Erythroblast (primary cell): ENCODE measurements at regions not wholly inside any gene's neighbourhood (a gene's known extent, or its start where the extent isn't known, plus 50 kb on each side); places are given as distances from the start of the nearest gene placed in this dataset.
A peak's percentile ranks its signal among the peaks of the same experiment; 100 is the strongest.
"Not testable (repeated sequence)": the region's sequence is repeated elsewhere in the genome, so short reads cannot be mapped to it uniquely, and the experiment has no call there.

Experiments used
- DNase-seq, 2 experiments: peaks; one replicate each; lab custom pipeline; 2025; lab: John Stamatoyannopoulos, UW
- GATA1 ChIP-seq: IDR thresholded peaks from 2 replicates; pipeline ENCODE4 v1.6.1; 2011; ENCODE audit warnings: low read depth, mild to moderate bottlenecking, control low read depth, low read length, moderate library complexity
- POLR2A ChIP-seq: IDR thresholded peaks from 2 replicates; pipeline ENCODE4 v1.6.1; 2011; ENCODE audit warnings: mild to moderate bottlenecking, low read length

GRCh38 chr20:29313481-29313880 lies 1944.0 kb upstream of the DEFB115 start:
- TF ChIP-seq POLR2A (no peak), GATA1 (no peak)
- DNase-seq = no peak

- DNase-seq = no peak
- TF ChIP-seq GATA1 (no peak), POLR2A (no peak)
Observed at GRCh38 chr20:29314294-29314693, 1943.2 kb upstream of the DEFB115 start.

GRCh38 chr20:29318871-29319461 lies 1938.5 kb upstream of the DEFB115 start:
- no peak for DNase-seq
- no peak for TF ChIP-seq GATA1
- no peak for TF ChIP-seq POLR2A

- TF ChIP-seq GATA1 (no peak), POLR2A (no peak)
- DNase-seq = no peak
Observed at GRCh38 chr20:29319725-29320124, 1937.7 kb upstream of the DEFB115 start.

- not testable (repeated sequence) for DNase-seq
Observed at GRCh38 chr20:29320216-29320949, 1937.1 kb upstream of the DEFB115 start.

- DNase-seq = not testable (repeated sequence)
Observed at GRCh38 chr20:29323631-29324515, 1933.6 kb upstream of the DEFB115 start.

- DNase-seq = not testable (repeated sequence)
Observed at GRCh38 chr20:29324516-29325303, 1932.8 kb upstream of the DEFB115 start.

- TF ChIP-seq GATA1 = no peak
- TF ChIP-seq POLR2A = no peak
Observed at GRCh38 chr20:29325304-29325640, 1932.2 kb upstream of the DEFB115 start.

GRCh38 chr20:29325781-29326180 lies 1931.7 kb upstream of the DEFB115 start:
- DNase-seq = not testable (repeated sequence)

More at GRCh38 chr20:29325304-29325640, 1932.2 kb upstream of the DEFB115 start:
- DNase-seq = no peak

- TF ChIP-seq POLR2A (no peak), GATA1 (no peak)
- DNase-seq = no peak
Observed at GRCh38 chr20:29326376-29327070, 1930.9 kb upstream of the DEFB115 start.

- peak; percentile 5 to 16 for DNase-seq
Observed at GRCh38 chr20:29327600-29328420, 1929.7 kb upstream of the DEFB115 start.

- not testable (repeated sequence) for DNase-seq
Observed at GRCh38 chr20:29330429-29331115, 1926.9 kb upstream of the DEFB115 start.

- DNase-seq = no peak
- no peak for TF ChIP-seq GATA1
- TF ChIP-seq POLR2A = no peak
Observed at GRCh38 chr20:29349836-29350235, 1907.6 kb upstream of the DEFB115 start.

- DNase-seq = not testable (repeated sequence)
Observed at GRCh38 chr20:29375937-29376336, 1881.5 kb upstream of the DEFB115 start.

GRCh38 chr20:29392853-29393252 lies 1864.6 kb upstream of the DEFB115 start:
- DNase-seq = not testable (repeated sequence)
